ENCODE measurements at regions not wholly inside any gene's neighbourhood (a gene's known extent, or its start where the extent isn't known, plus 50 kb on each side); places are given as distances from the start of the nearest gene placed in this dataset.

- Histone ChIP-seq H3K4me1 (no peaks in the 10 kb centered on the region), H3K4me3 (no peak overlapping the region), H3K9me3 (no peaks in the 10 kb centered on the region), H3K36me3 (no peaks in the 10 kb centered on the region), H3K27me3 (no peaks in the 10 kb centered on the region), H3K27ac (no peak overlapping the region)
- 73 to 77% methylated on average over 10 of the region's 10 CpGs for WGBS, 2 donors
- TF ChIP-seq POLR2AphosphoS5 (IDR thresholded peaks at IDR 0.05): no peak
- TF ChIP-seq EP300 (IDR thresholded peaks at IDR 0.05): no peak
- no peak for TF ChIP-seq POLR2A (IDR thresholded peaks at IDR 0.05)
- no peak for TF ChIP-seq CTCF (IDR thresholded peaks at IDR 0.05)
- ATAC-seq (ENCODE audit: low FRiP score in 2 of 2) (no peak), DNase-seq (no peak)
Observed at GRCh38 chr4:18636001-18636585, 614.5 kb upstream of the LCORL start.

- ATAC-seq (ENCODE audit: low FRiP score in 2 of 2) (no peak), DNase-seq (no peak)
- TF ChIP-seq POLR2AphosphoS5 (IDR thresholded peaks at IDR 0.05) (no peak), POLR2A (IDR thresholded peaks at IDR 0.05) (no peak)
- Histone ChIP-seq H3K36me3 (no peaks in the 10 kb centered on the region), H3K4me1 (no peaks in the 10 kb centered on the region), H3K27me3 (no peaks in the 10 kb centered on the region), H3K27ac (no peak overlapping the region), H3K4me3 (no peak overlapping the region), H3K9me3 (no peaks in the 10 kb centered on the region)
- WGBS, 2 donors: 55 to 57% methylated on average over 3 of the region's 3 CpGs
Observed at GRCh38 chr4:18635531-18635930, 614.0 kb upstream of the LCORL start.

GRCh38 chr4:18631586-18631985, 610.0 kb upstream of the LCORL start:
- H3K27ac ChIP-seq: no peak overlapping the region
- ATAC-seq (ENCODE audit: low FRiP score in 2 of 2) (no peak), DNase-seq (no peak)
- TF ChIP-seq EP300 (IDR thresholded peaks at IDR 0.05) (no peak), CTCF (IDR thresholded peaks at IDR 0.05) (no peak), POLR2AphosphoS5 (IDR thresholded peaks at IDR 0.05) (no peak), POLR2A (IDR thresholded peaks at IDR 0.05) (no peak)
- H3K9me3 ChIP-seq: no peaks in the 10 kb centered on the region
- no peak overlapping the region for H3K4me3 ChIP-seq
- H3K27me3 ChIP-seq: no peaks in the 10 kb centered on the region
- H3K36me3 ChIP-seq: no peaks in the 10 kb centered on the region
- H3K4me1 ChIP-seq: no peaks in the 10 kb centered on the region

- ATAC-seq (ENCODE audit: low FRiP score in 2 of 2): peak in 1 of 2 donors; percentile 23
- Histone ChIP-seq H3K4me1 (no peaks in the 10 kb centered on the region), H3K4me3 (no peak overlapping the region), H3K36me3 (no peaks in the 10 kb centered on the region), H3K27ac (no peak overlapping the region), H3K27me3 (no peaks in the 10 kb centered on the region), H3K9me3 (no peaks in the 10 kb centered on the region)
- WGBS, 2 donors: 84 to 90% methylated on average over 2 to 6 of the region's 29 CpGs
- peak in 1 of 2 donors; percentile 67 for DNase-seq
- TF ChIP-seq POLR2A (IDR thresholded peaks at IDR 0.05) (no peak), EP300 (IDR thresholded peaks at IDR 0.05) (no peak), POLR2AphosphoS5 (IDR thresholded peaks at IDR 0.05) (no peak), CTCF (IDR thresholded peaks at IDR 0.05) (no peak)
Observed at GRCh38 chr4:18630218-18631110, 608.9 kb upstream of the LCORL start.

GRCh38 chr4:18627447-18628005, 606.0 kb upstream of the LCORL start:
- H3K4me1 ChIP-seq: no peaks in the 10 kb centered on the region
- TF ChIP-seq POLR2A (IDR thresholded peaks at IDR 0.05): no peak

More at GRCh38 chr4:18627447-18628005, 606.0 kb upstream of the LCORL start:
- Histone ChIP-seq H3K27ac (no peak overlapping the region), H3K27me3 (no peaks in the 10 kb centered on the region), H3K4me3 (no peak overlapping the region), H3K36me3 (no peaks in the 10 kb centered on the region), H3K9me3 (no peaks in the 10 kb centered on the region)
- no peak for ATAC-seq (ENCODE audit: low FRiP score in 2 of 2)
- DNase-seq: no peak
- 84 to 87% methylated on average over 2 of the region's 2 CpGs for WGBS, 2 donors
